ENCODE measurements at regions not wholly inside any gene's neighbourhood (a gene's known extent, or its start where the extent isn't known, plus 50 kb on each side); places are given as distances from the start of the nearest gene placed in this dataset.

GRCh38 chr20:11387189-11387754, 530.4 kb upstream of the BTBD3 start:
- H3K9me3 Mint-ChIP-seq, result peaks cover 9% of the 10 kb centered on the region
- DNase-seq, result no peak

GRCh38 chr20:11389186-11389585, 528.5 kb upstream of the BTBD3 start:
- no peak for DNase-seq
- no peaks in the 10 kb centered on the region for H3K36me3 Mint-ChIP-seq (ENCODE audit: low read depth)
- no peaks in the 10 kb centered on the region for H3K27me3 Mint-ChIP-seq
- peaks cover 9% of the 10 kb centered on the region for H3K9me3 Mint-ChIP-seq
- no peak overlapping the region for H3K4me3 Mint-ChIP-seq
- H3K27ac Mint-ChIP-seq, result no peak overlapping the region
- H3K4me1 Mint-ChIP-seq (ENCODE audit: low read depth), result no peaks in the 10 kb centered on the region

More at GRCh38 chr20:11387189-11387754, 530.4 kb upstream of the BTBD3 start:
- Mint-ChIP-seq H3K4me3 (no peak overlapping the region), H3K27ac (no peak overlapping the region), H3K27me3 (no peaks in the 10 kb centered on the region), H3K4me1 (ENCODE audit: low read depth) (no peaks in the 10 kb centered on the region), H3K36me3 (ENCODE audit: low read depth) (no peaks in the 10 kb centered on the region)

DNA sequence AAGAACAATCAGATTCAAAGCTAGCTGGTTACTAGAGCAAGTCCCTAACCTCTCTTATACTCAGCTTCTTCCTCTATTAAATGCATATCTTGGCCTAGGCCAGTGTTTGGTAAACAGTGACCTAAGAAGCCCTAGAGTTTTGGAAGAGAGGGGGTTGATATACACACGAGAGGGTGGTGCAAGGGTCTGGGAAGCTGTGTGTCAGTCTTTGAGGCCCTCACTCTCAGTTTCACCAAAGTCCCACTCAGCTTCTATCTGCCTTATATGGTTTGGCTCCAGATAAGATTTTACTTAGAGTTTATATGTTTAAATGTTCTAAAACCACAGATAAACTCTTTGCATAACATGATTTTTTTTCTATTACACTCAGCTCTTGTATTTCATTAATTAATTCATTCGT, 526.1 kb upstream of the BTBD3 start:
- H3K36me3 Mint-ChIP-seq (ENCODE audit: low read depth), result no peaks in the 10 kb centered on the region
- H3K4me3 Mint-ChIP-seq, result no peak overlapping the region
- H3K27me3 Mint-ChIP-seq, result no peaks in the 10 kb centered on the region
- no peak for DNase-seq
- H3K27ac Mint-ChIP-seq, result no peak overlapping the region
- H3K9me3 Mint-ChIP-seq, result peaks cover 13% of the 10 kb centered on the region
- no peaks in the 10 kb centered on the region for H3K4me1 Mint-ChIP-seq (ENCODE audit: low read depth)

GRCh38 chr20:11394145-11394833, 523.4 kb upstream of the BTBD3 start:
- Mint-ChIP-seq H3K4me3 (no peak overlapping the region), H3K36me3 (ENCODE audit: low read depth) (no peaks in the 10 kb centered on the region), H3K27me3 (no peaks in the 10 kb centered on the region), H3K4me1 (ENCODE audit: low read depth) (no peaks in the 10 kb centered on the region), H3K27ac (no peak overlapping the region), H3K9me3 (peaks cover 4% of the 10 kb centered on the region)
- no peak for DNase-seq

GRCh38 chr20:11395581-11395980, 522.1 kb upstream of the BTBD3 start:
- Mint-ChIP-seq H3K27ac (no peak overlapping the region), H3K36me3 (ENCODE audit: low read depth) (no peaks in the 10 kb centered on the region), H3K4me1 (ENCODE audit: low read depth) (no peaks in the 10 kb centered on the region), H3K9me3 (peaks cover 4% of the 10 kb centered on the region), H3K4me3 (no peak overlapping the region), H3K27me3 (no peaks in the 10 kb centered on the region)
- DNase-seq, result no peak

DNA sequence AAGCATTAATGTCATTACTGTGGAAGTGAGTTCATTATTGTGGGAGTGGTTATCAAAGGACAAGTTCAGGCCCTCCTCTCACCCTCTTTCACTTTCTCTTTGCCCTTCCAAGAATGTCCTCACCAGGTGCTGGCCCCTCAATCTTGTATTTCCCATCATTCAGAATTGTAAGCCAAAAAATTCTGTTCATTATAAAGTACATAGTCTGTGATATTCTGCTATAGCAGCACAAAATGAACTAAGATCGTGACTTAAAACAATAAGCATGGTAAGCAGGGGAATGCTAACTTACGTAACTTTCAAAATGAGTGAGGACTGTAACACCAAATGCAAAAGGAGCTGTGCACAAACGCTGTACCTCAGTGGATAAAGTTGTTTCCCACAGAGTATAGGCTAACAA, 515.7 kb upstream of the BTBD3 start:
- H3K4me3 Mint-ChIP-seq, result no peak overlapping the region
- no peaks in the 10 kb centered on the region for H3K36me3 Mint-ChIP-seq (ENCODE audit: low read depth)
- DNase-seq, result no peak
- H3K9me3 Mint-ChIP-seq, result peaks cover 8% of the 10 kb centered on the region
- no peaks in the 10 kb centered on the region for H3K4me1 Mint-ChIP-seq (ENCODE audit: low read depth)
- no peaks in the 10 kb centered on the region for H3K27me3 Mint-ChIP-seq
- H3K27ac Mint-ChIP-seq, result no peak overlapping the region

GRCh38 chr20:11403711-11404110, 514.0 kb upstream of the BTBD3 start:
- Mint-ChIP-seq H3K9me3 (peaks cover 8% of the 10 kb centered on the region), H3K36me3 (ENCODE audit: low read depth) (no peaks in the 10 kb centered on the region), H3K27me3 (no peaks in the 10 kb centered on the region), H3K27ac (no peak overlapping the region), H3K4me1 (ENCODE audit: low read depth) (no peaks in the 10 kb centered on the region), H3K4me3 (no peak overlapping the region)
- DNase-seq, result no peak

- no peak for DNase-seq
- Mint-ChIP-seq H3K27me3 (no peaks in the 10 kb centered on the region), H3K4me3 (no peak overlapping the region), H3K36me3 (ENCODE audit: low read depth) (no peaks in the 10 kb centered on the region), H3K27ac (no peak overlapping the region), H3K9me3 (peaks cover 13% of the 10 kb centered on the region), H3K4me1 (ENCODE audit: low read depth) (no peaks in the 10 kb centered on the region)
Observed at GRCh38 chr20:11406877-11407276, 510.8 kb upstream of the BTBD3 start.

GRCh38 chr20:11409561-11409960, 508.1 kb upstream of the BTBD3 start:
- Mint-ChIP-seq H3K4me1 (ENCODE audit: low read depth) (no peaks in the 10 kb centered on the region), H3K27me3 (no peaks in the 10 kb centered on the region), H3K36me3 (ENCODE audit: low read depth) (no peaks in the 10 kb centered on the region), H3K9me3 (peaks cover 18% of the 10 kb centered on the region), H3K4me3 (no peak overlapping the region), H3K27ac (no peak overlapping the region)
- DNase-seq, result no peak

DNA sequence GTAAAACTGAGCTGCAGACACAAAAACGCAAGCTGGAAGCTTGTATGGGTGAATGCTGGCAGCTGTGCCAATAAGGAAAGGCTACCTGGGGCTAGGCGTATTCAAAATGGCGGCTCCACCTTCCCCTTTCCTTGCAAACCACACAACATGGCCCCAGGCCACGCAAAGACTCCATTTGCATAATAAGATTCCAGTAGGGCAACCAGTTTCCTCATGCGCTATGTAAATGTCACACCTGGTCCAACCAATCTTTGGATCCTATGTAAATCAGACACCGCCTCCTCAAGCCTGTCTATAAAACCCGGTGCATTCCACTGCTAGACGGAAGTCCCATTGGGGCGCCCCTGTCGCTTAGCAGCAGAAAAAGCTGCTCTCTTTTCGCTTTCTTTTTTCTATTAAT, 505.9 kb upstream of the BTBD3 start:
- H3K36me3 Mint-ChIP-seq (ENCODE audit: low read depth), result no peaks in the 10 kb centered on the region
- H3K4me3 Mint-ChIP-seq, result no peak overlapping the region
- no peak overlapping the region for H3K27ac Mint-ChIP-seq
- no peak for DNase-seq
- peaks cover 13% of the 10 kb centered on the region for H3K9me3 Mint-ChIP-seq
- H3K4me1 Mint-ChIP-seq (ENCODE audit: low read depth), result no peaks in the 10 kb centered on the region
- H3K27me3 Mint-ChIP-seq, result no peaks in the 10 kb centered on the region

DNA sequence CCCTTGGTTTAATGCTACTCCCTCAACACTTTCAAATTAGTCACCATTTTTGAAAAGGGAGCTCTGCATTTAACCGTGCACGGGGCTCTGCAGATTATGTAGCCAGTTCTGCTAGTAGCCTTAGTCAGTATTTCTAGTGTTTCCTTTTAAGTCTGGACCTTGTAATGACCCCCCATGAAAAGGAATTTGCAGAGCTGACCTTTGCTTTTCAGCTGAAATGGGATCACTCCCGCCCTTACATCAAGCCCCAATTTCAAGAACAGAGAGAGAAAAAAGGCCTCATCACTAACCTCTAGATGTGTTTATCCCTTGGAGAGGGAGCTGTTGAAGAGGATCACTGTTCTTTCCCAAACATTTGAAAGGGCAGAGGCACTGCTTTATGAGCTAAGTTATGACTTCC, 490.7 kb upstream of the BTBD3 start:
- Mint-ChIP-seq H3K36me3 (ENCODE audit: low read depth) (no peaks in the 10 kb centered on the region), H3K27ac (no peak overlapping the region), H3K9me3 (no peaks in the 10 kb centered on the region), H3K4me3 (no peak overlapping the region), H3K27me3 (no peaks in the 10 kb centered on the region), H3K4me1 (ENCODE audit: low read depth) (no peaks in the 10 kb centered on the region)
- no peak for DNase-seq

DNA sequence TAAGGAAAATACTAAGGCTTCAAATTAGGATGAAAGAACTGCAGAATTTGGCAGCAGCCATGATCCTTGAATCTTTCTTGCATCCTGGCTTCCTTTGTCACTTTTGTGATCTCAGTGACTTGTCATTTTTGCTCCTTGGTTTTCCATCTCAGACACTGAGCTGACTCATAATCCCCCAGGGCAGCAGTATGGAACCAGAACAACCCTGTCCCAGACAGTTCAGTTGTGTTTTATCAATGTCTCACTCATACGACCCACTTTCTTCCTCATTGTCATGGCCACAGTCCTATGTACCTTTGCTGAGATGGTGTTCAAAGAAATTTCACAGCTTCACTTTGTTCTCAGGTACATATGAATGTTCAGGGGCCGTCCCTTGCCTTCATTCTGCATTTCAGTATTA, 488.5 kb upstream of the BTBD3 start:
- Mint-ChIP-seq H3K36me3 (ENCODE audit: low read depth) (no peaks in the 10 kb centered on the region), H3K27me3 (no peaks in the 10 kb centered on the region), H3K4me1 (ENCODE audit: low read depth) (no peaks in the 10 kb centered on the region), H3K27ac (no peak overlapping the region), H3K4me3 (no peak overlapping the region), H3K9me3 (no peaks in the 10 kb centered on the region)
- DNase-seq, result no peak

DNA sequence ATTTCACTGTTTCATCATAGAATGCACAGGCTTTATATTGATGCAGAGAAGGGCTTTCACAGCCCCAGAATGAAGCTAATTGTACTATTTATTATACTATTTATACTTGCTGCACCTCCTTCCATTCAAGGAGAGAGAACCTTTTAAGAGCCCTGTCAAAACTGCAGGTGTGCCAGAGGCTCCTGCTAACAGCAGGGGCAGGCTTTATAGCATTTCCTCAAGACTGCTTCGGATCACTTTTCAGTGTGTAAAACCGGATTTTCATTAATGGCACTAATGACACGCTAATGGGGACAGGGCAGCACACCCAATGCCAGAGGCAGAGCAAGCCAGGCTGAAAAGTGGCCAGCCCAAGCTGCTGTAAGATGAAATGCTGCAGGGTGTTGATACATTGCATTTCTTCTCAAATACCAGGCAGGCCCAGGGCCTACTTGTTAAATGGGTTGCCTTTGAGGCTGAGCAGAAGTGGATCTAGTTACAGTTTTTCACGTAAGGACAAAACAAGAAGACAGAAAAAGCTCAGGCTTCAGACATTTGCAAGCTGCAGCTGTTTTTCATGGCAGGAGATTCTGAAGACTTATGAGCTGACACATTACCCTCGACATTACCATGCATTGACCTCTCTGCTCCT, 487.7 kb upstream of the BTBD3 start:
- no peak overlapping the region for H3K4me3 Mint-ChIP-seq
- peaks cover 7% of the 10 kb centered on the region for H3K9me3 Mint-ChIP-seq
- no peaks in the 10 kb centered on the region for H3K4me1 Mint-ChIP-seq (ENCODE audit: low read depth)
- no peaks in the 10 kb centered on the region for H3K27me3 Mint-ChIP-seq
- no peak overlapping the region for H3K27ac Mint-ChIP-seq
- DNase-seq, result no peak
- H3K36me3 Mint-ChIP-seq (ENCODE audit: low read depth), result no peaks in the 10 kb centered on the region

DNA sequence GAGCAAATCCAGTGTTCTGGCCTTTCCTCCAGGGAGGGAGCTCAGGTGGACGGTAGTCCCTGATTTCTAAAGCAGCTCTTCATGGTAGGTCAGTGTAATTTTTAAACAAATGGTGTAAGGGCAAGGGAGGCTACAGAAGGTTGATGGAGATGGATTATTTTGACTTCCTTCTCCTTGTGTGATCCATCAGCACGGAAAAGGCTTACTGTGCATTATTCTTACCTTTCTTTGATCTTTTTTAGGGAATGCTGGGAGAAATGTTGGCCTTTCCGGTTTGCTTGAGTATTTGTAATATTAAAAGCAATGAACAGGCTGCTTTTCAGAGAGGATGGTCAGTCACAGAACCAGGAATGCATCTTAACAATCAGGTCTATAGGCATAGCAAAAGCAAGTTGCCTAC, 487.0 kb upstream of the BTBD3 start:
- H3K4me3 Mint-ChIP-seq, result no peak overlapping the region
- H3K27me3 Mint-ChIP-seq, result no peaks in the 10 kb centered on the region
- H3K27ac Mint-ChIP-seq, result no peak overlapping the region
- H3K9me3 Mint-ChIP-seq, result peaks cover 12% of the 10 kb centered on the region
- DNase-seq, result no peak
- H3K36me3 Mint-ChIP-seq (ENCODE audit: low read depth), result no peaks in the 10 kb centered on the region
- H3K4me1 Mint-ChIP-seq (ENCODE audit: low read depth), result no peaks in the 10 kb centered on the region

GRCh38 chr20:11431621-11432020, 486.1 kb upstream of the BTBD3 start:
- Mint-ChIP-seq H3K27ac (no peak overlapping the region), H3K27me3 (no peaks in the 10 kb centered on the region), H3K9me3 (peaks cover 16% of the 10 kb centered on the region), H3K4me1 (ENCODE audit: low read depth) (no peaks in the 10 kb centered on the region), H3K4me3 (no peak overlapping the region), H3K36me3 (ENCODE audit: low read depth) (no peaks in the 10 kb centered on the region)
- DNase-seq, result no peak
